ENCODE measurements at regions not wholly inside any gene's neighbourhood (a gene's known extent, or its start where the extent isn't known, plus 50 kb on each side); places are given as distances from the start of the nearest gene placed in this dataset.

DNA sequence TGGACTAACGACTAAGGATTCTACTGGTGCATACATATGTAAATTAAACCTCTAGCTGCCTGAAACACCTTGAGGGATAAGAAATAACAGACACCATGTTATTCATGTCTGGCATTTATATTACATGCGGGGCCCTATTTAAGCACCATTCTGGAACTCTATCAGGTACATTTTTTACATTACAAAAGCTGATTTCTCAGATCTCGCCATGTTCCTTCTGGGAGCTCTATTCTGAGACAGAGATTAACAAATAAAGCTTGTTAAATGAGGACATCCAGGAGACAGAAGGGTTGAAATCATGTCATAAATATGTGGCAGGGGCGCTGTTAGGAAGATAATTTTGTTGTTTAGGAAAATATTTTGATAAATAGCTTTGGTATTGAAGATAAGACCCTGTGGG, 93.4 kb upstream of the SLIT3 start:
- Histone ChIP-seq H3K4me2 (ENCODE audit: low read length) (no peak overlapping the region), H3K79me2 (ENCODE audit: insufficient read depth, low read length) (no peaks in the 10 kb centered on the region), H3K9ac (ENCODE audit: low read length) (no peak overlapping the region), H3K4me3 (replicated peaks in 1 of 2; ENCODE audit: low read depth in 1 of 2, low read length in 2 of 2) (no peak overlapping the region), H3K36me3 (ENCODE audit: control insufficient read depth in 1 of 2, insufficient read depth in 2 of 2, low read length in 2 of 2) (no peaks in the 10 kb centered on the region), H3K9me2 (ENCODE audit: insufficient read depth) (no peaks in the 10 kb centered on the region), H3K4me1 (ENCODE audit: control insufficient read depth in 1 of 2, insufficient read depth in 2 of 2, low read length in 2 of 2) (no peaks in the 10 kb centered on the region), H2AFZ (ENCODE audit: low read depth, low read length, poor library complexity, severe bottlenecking) (no peak overlapping the region), H4K20me1 (ENCODE audit: insufficient read depth) (no peaks in the 10 kb centered on the region), H3K27me3 (ENCODE audit: insufficient read depth, low read length) (peaks cover 24% of the 10 kb centered on the region), H3K9me3 (ENCODE audit: control insufficient read depth in 1 of 2, insufficient read depth in 1 of 2, low read depth in 1 of 2, low read length in 2 of 2) (no peaks in the 10 kb centered on the region), H3K27ac (ENCODE audit: low read depth, low read length) (no peak overlapping the region)
- intact Hi-C loops (cut with micrococcal nuclease): no loop called here
- CTCF ChIA-PET: no interaction called here
- POLR2A ChIA-PET: no interaction called here
- no TSS peak for BruUV-seq (replicated peaks)
- RAD21 ChIA-PET (ENCODE audit: low non-redundant PET in 1 of 2, low total read pairs in 2 of 2, uncharacterized antibody in 2 of 2, unreplicated experiment in 2 of 2): no interaction called here
- DNase-seq (ENCODE audit: low read depth, low spot score) (no peak), ATAC-seq (no peak)
- TF ChIP-seq TCF7L2 (IDR thresholded peaks at IDR 0.05; ENCODE audit: borderline replicate concordance, extremely low read depth, insufficient read depth, insufficient read length) (no peak), EZH2 (IDR thresholded peaks at IDR 0.05) (no peak), ZFX (IDR thresholded peaks at IDR 0.05) (no peak), EZH2phosphoT487 (IDR thresholded peaks at IDR 0.05; ENCODE audit: borderline replicate concordance) (no peak), ZNF274 (IDR thresholded peaks at IDR 0.05; ENCODE audit: low read depth, low read length) (no peak), YY1 (IDR thresholded peaks at IDR 0.05; ENCODE audit: extremely low read depth, insufficient replicate concordance, low read depth, low read length) (no peak), POLR2AphosphoS5 (IDR thresholded peaks at IDR 0.05; ENCODE audit: low read depth, low read length) (no peak)
- TF ChIP-seq, protein P1, sequence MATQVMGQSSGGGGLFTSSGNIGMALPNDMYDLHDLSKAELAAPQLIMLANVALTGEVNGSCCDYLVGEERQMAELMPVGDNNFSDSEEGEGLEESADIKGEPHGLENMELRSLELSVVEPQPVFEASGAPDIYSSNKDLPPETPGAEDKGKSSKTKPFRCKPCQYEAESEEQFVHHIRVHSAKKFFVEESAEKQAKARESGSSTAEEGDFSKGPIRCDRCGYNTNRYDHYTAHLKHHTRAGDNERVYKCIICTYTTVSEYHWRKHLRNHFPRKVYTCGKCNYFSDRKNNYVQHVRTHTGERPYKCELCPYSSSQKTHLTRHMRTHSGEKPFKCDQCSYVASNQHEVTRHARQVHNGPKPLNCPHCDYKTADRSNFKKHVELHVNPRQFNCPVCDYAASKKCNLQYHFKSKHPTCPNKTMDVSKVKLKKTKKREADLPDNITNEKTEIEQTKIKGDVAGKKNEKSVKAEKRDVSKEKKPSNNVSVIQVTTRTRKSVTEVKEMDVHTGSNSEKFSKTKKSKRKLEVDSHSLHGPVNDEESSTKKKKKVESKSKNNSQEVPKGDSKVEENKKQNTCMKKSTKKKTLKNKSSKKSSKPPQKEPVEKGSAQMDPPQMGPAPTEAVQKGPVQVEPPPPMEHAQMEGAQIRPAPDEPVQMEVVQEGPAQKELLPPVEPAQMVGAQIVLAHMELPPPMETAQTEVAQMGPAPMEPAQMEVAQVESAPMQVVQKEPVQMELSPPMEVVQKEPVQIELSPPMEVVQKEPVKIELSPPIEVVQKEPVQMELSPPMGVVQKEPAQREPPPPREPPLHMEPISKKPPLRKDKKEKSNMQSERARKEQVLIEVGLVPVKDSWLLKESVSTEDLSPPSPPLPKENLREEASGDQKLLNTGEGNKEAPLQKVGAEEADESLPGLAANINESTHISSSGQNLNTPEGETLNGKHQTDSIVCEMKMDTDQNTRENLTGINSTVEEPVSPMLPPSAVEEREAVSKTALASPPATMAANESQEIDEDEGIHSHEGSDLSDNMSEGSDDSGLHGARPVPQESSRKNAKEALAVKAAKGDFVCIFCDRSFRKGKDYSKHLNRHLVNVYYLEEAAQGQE (IDR thresholded peaks at IDR 0.05; ENCODE audit: low read depth): no peak
- TF ChIP-seq, protein P2, sequence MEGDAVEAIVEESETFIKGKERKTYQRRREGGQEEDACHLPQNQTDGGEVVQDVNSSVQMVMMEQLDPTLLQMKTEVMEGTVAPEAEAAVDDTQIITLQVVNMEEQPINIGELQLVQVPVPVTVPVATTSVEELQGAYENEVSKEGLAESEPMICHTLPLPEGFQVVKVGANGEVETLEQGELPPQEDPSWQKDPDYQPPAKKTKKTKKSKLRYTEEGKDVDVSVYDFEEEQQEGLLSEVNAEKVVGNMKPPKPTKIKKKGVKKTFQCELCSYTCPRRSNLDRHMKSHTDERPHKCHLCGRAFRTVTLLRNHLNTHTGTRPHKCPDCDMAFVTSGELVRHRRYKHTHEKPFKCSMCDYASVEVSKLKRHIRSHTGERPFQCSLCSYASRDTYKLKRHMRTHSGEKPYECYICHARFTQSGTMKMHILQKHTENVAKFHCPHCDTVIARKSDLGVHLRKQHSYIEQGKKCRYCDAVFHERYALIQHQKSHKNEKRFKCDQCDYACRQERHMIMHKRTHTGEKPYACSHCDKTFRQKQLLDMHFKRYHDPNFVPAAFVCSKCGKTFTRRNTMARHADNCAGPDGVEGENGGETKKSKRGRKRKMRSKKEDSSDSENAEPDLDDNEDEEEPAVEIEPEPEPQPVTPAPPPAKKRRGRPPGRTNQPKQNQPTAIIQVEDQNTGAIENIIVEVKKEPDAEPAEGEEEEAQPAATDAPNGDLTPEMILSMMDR (IDR thresholded peaks at IDR 0.05 in 2 of 3, conservative IDR thresholded peaks at IDR 0.05 in 1 of 3; ENCODE audit: borderline replicate concordance in 1 of 3, insufficient read depth in 1 of 3, low read depth in 2 of 3, low read length in 2 of 3): no peak
- TF ChIP-seq, protein P3, sequence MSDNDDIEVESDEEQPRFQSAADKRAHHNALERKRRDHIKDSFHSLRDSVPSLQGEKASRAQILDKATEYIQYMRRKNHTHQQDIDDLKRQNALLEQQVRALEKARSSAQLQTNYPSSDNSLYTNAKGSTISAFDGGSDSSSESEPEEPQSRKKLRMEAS (IDR thresholded peaks at IDR 0.05): no peak

Data from HCT116 (cell line).